Aorta (tissue), 5 donors: ENCODE measurements at regions not wholly inside any gene's neighbourhood (a gene's known extent, or its start where the extent isn't known, plus 50 kb on each side); places are given as distances from the start of the nearest gene placed in this dataset.
A peak's percentile ranks its signal among the peaks of the same experiment; 100 is the strongest.

Experiments used
- ATAC-seq: fragments of 200-7000 bp; cut with Tn5 transposase; one replicate; pipeline ENCODE4 v1.9.1; 2022; ENCODE audit warnings: moderate library complexity; ENCODE audit not compliant: low FRiP score
- DNase-seq, 2 donors: peaks; one replicate each; pipeline ENCODE4 v3.0.0-alpha.2; 2020
- H3K27ac ChIP-seq, 2 donors: one replicate each; pipeline ENCODE4 v1.5.1; 2013; ENCODE audit warnings: low read length in 2 of 2, mild to moderate bottlenecking in 2 of 2, moderate library complexity in 2 of 2, control low read depth in 1 of 2, inconsistent platforms in 1 of 2, low read depth in 1 of 2
- H3K27me3 ChIP-seq, 2 donors: one replicate each; pipeline ENCODE4 v1.6.1; 2013; ENCODE audit warnings: control low read depth in 1 of 2, low read length in 1 of 2, mild to moderate bottlenecking in 1 of 2, moderate library complexity in 1 of 2; ENCODE audit not compliant: insufficient read depth in 2 of 2, control insufficient read depth in 1 of 2
- H3K36me3 ChIP-seq, 2 donors: one replicate each; pipeline ENCODE4 v1.6.1; 2013; ENCODE audit warnings: control low read depth in 1 of 2, low read length in 1 of 2, mild to moderate bottlenecking in 1 of 2; ENCODE audit not compliant: insufficient read depth in 2 of 2, control insufficient read depth in 1 of 2
- H3K4me1 ChIP-seq, 2 donors: one replicate each; pipeline ENCODE4 v1.6.1; 2013; ENCODE audit warnings: low read length in 2 of 2, control low read depth in 1 of 2, mild to moderate bottlenecking in 1 of 2, moderate library complexity in 1 of 2; ENCODE audit not compliant: insufficient read depth in 2 of 2, control insufficient read depth in 1 of 2
- H3K4me3 ChIP-seq, 2 donors: one replicate each; pipeline ENCODE4 v1.5.1; 2013; ENCODE audit warnings: low read length in 2 of 2, control low read depth in 1 of 2, mild to moderate bottlenecking in 1 of 2
- H3K9me3 ChIP-seq: one replicate; pipeline ENCODE4 v1.6.1; 2013; ENCODE audit warnings: mild to moderate bottlenecking, low read length; ENCODE audit not compliant: control insufficient read depth
- WGBS, 2 donors: extraction: QIAGEN DNeasy Blood & Tissue Kit; methylation state at CpG; one replicate each; pipeline ENCODE4 v1.1.7; 2013; 5-methylcytosine and 5-hydroxymethylcytosine counted together
- intact Hi-C, 2 donors: fragments of 100-400 bp; cut with DNase I; formaldehyde crosslinking; loops; one replicate each; pipeline versions ENCODE4 v1.14.2 to v1.15.0; 2022
- donor health status: healthy with polysubstance abuse.
- donor health status: Bipolar disorder and iron deficiency.
- donor health status: DM: no; HTN: no; CAD: no.
- donor health status: DM: no; HTN: no; CAD: no.
- donor health status: DM: yes; HTN: yes; CAD: no.

GRCh38 chr5:2888520-2889060 lies 137.1 kb upstream of the IRX2 start:
- 92 to 94% methylated on average over 5 of the region's 5 CpGs for WGBS, 2 donors
- ATAC-seq (no peak), DNase-seq (no peak)
- no peaks in the 10 kb centered on the region for H3K36me3 ChIP-seq
- no peak overlapping the region for H3K27ac ChIP-seq
- no peaks in the 10 kb centered on the region for H3K27me3 ChIP-seq
- H3K4me3 ChIP-seq = no peak overlapping the region
- no peaks in the 10 kb centered on the region for H3K4me1 ChIP-seq
- peaks cover 3% of the 10 kb centered on the region for H3K9me3 ChIP-seq
- intact Hi-C loops = loop anchor here in 1 of 2 donors (10.0 kb wide), 1 partner anchor 554 kb away; no protein-coding TSS in a partner anchor

GRCh38 chr5:2887481-2888348 lies 136.2 kb upstream of the IRX2 start:
- ATAC-seq (peak; percentile 17), DNase-seq (no peak)
- intact Hi-C loops = loop anchor here in 1 of 2 donors (10.0 kb wide), 1 partner anchor 553 kb away; no protein-coding TSS in a partner anchor
- no peaks in the 10 kb centered on the region for H3K4me1 ChIP-seq
- no peak overlapping the region for H3K4me3 ChIP-seq
- H3K36me3 ChIP-seq = no peaks in the 10 kb centered on the region
- no peak overlapping the region for H3K27ac ChIP-seq
- H3K27me3 ChIP-seq = no peaks in the 10 kb centered on the region
- 80 to 84% methylated on average over 7 of the region's 7 CpGs for WGBS, 2 donors
- H3K9me3 ChIP-seq = peaks cover 3% of the 10 kb centered on the region

- WGBS, 2 donors = 63% methylated on average over 3 of the region's 3 CpGs
- H3K36me3 ChIP-seq = no peaks in the 10 kb centered on the region
- no peak overlapping the region for H3K4me3 ChIP-seq
Measured at GRCh38 chr5:2886531-2886930, 135.1 kb upstream of the IRX2 start.

GRCh38 chr5:2883771-2884170 lies 132.3 kb upstream of the IRX2 start:
- Histone ChIP-seq H3K4me3 (no peak overlapping the region), H3K27me3 (no peaks in the 10 kb centered on the region), H3K36me3 (no peaks in the 10 kb centered on the region), H3K4me1 (no peaks in the 10 kb centered on the region), H3K27ac (no peak overlapping the region), H3K9me3 (peaks cover 1% of the 10 kb centered on the region)
- ATAC-seq = no peak
- intact Hi-C loops = loop anchor here in 1 of 2 donors (10.0 kb wide), 1 partner anchor 549 kb away; no protein-coding TSS in a partner anchor
- DNase-seq = no peak
- 88 to 90% methylated on average over 8 of the region's 8 CpGs for WGBS, 2 donors

More at GRCh38 chr5:2886531-2886930, 135.1 kb upstream of the IRX2 start:
- DNase-seq (no peak), ATAC-seq (no peak)
- H3K27me3 ChIP-seq = no peaks in the 10 kb centered on the region
- intact Hi-C loops = loop anchor here in 1 of 2 donors (10.0 kb wide), 1 partner anchor 552 kb away; no protein-coding TSS in a partner anchor
- peaks cover 3% of the 10 kb centered on the region for H3K9me3 ChIP-seq
- H3K27ac ChIP-seq = no peak overlapping the region
- H3K4me1 ChIP-seq = no peaks in the 10 kb centered on the region

GRCh38 chr5:2879701-2880100 lies 128.2 kb upstream of the IRX2 start:
- Histone ChIP-seq H3K27ac (no peak overlapping the region), H3K36me3 (no peaks in the 10 kb centered on the region), H3K4me3 (no peak overlapping the region), H3K27me3 (no peaks in the 10 kb centered on the region), H3K9me3 (peaks cover 2% of the 10 kb centered on the region), H3K4me1 (no peaks in the 10 kb centered on the region)
- intact Hi-C loops = loop anchor here in 1 of 2 donors (10.0 kb wide), 1 partner anchor 545 kb away; no protein-coding TSS in a partner anchor
- ATAC-seq (no peak), DNase-seq (no peak)
- WGBS, 2 donors = 74 to 82% methylated on average over 1 of the region's 1 CpG

GRCh38 chr5:2877522-2877921 lies 126.0 kb upstream of the IRX2 start:
- no peak overlapping the region for H3K4me3 ChIP-seq
- 79 to 81% methylated on average over 5 of the region's 5 CpGs for WGBS, 2 donors
- no peak for DNase-seq
- no peak overlapping the region for H3K27ac ChIP-seq
- no peak for ATAC-seq
- no peaks in the 10 kb centered on the region for H3K27me3 ChIP-seq
- intact Hi-C loops = no loop called here
- no peaks in the 10 kb centered on the region for H3K36me3 ChIP-seq
- peaks cover 7% of the 10 kb centered on the region for H3K9me3 ChIP-seq
- H3K4me1 ChIP-seq = no peaks in the 10 kb centered on the region

- DNase-seq (no peak), ATAC-seq (no peak)
- no peak overlapping the region for H3K4me3 ChIP-seq
- no peaks in the 10 kb centered on the region for H3K27me3 ChIP-seq
- 82 to 83% methylated on average over 6 of the region's 6 CpGs for WGBS, 2 donors
- no peaks in the 10 kb centered on the region for H3K36me3 ChIP-seq
- H3K27ac ChIP-seq = no peak overlapping the region
- H3K9me3 ChIP-seq = peaks cover 9% of the 10 kb centered on the region
- intact Hi-C loops = no loop called here
- no peaks in the 10 kb centered on the region for H3K4me1 ChIP-seq
Measured at GRCh38 chr5:2876183-2876582, 124.7 kb upstream of the IRX2 start.

- H3K36me3 ChIP-seq = no peaks in the 10 kb centered on the region
- H3K9me3 ChIP-seq = peaks cover 9% of the 10 kb centered on the region
- intact Hi-C loops = no loop called here
- no peak overlapping the region for H3K27ac ChIP-seq
- 68 to 70% methylated on average over 6 of the region's 6 CpGs for WGBS, 2 donors
- H3K4me1 ChIP-seq = no peaks in the 10 kb centered on the region
- DNase-seq (no peak), ATAC-seq (no peak)
- no peaks in the 10 kb centered on the region for H3K27me3 ChIP-seq
- H3K4me3 ChIP-seq = no peak overlapping the region
Measured at GRCh38 chr5:2874099-2874498, 122.6 kb upstream of the IRX2 start.

- WGBS, 2 donors = 84 to 93% methylated on average over 8 of the region's 8 CpGs
- no peaks in the 10 kb centered on the region for H3K4me1 ChIP-seq
- DNase-seq (no peak), ATAC-seq (no peak)
- intact Hi-C loops = no loop called here
- no peaks in the 10 kb centered on the region for H3K36me3 ChIP-seq
- H3K4me3 ChIP-seq = no peak overlapping the region
- no peak overlapping the region for H3K27ac ChIP-seq
- H3K9me3 ChIP-seq = peaks cover 7% of the 10 kb centered on the region
- no peaks in the 10 kb centered on the region for H3K27me3 ChIP-seq
Measured at GRCh38 chr5:2872676-2873075, 121.2 kb upstream of the IRX2 start.
